H54 (cell line): ENCODE measurements at regions not wholly inside any gene's neighbourhood (a gene's known extent, or its start where the extent isn't known, plus 50 kb on each side); places are given as distances from the start of the nearest gene placed in this dataset.
"Not testable (repeated sequence)": the region's sequence is repeated elsewhere in the genome, so short reads cannot be mapped to it uniquely, and the experiment has no call there.

Source experiments
- DNase-seq: peaks from one replicate; pipeline ENCODE4 v3.0.0; 2011; ENCODE audit warnings: low spot score, mixed read lengths; ENCODE audit not compliant: insufficient read length
- FAIRE-seq: peaks from 3 replicates; lab custom pipeline; 2011; peaks lifted over from hg19 to GRCh38; lab: Jason Lieb, UNC
- POLR2A ChIP-seq: IDR thresholded peaks from 2 replicates; pipeline ENCODE4 v1.6.1; 2011; ENCODE audit warnings: low read depth, mild to moderate bottlenecking, low read length

DNA sequence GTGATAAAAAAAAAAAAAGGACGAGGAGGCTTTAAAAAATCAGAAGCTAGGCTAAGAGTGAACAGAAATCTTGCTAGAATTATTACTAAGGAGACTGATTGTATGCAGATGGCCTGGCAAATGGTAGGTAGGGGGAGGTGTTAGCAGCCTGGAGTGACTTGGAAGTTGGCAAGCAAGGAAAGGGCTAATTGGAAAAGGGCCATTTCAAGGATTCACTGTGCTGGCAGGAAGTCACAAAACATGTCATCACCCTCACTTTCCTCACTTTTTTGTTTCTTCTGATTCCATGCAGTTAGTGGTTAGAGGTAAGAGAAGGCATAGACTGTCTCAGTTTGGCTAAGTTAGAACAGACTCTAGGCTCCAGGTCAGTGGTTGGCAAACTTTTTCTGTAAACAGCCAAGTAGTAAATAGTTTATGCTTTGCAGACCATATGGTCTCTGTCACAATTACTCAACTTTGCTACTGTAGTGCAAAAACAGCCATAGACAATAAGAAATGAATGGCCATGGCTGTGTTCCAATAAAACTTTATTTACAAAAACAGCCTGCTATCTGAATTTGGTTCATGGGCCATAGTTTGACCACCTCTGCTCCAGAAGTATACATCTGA is 646.5 kb upstream of the ACTRT1 start:
- no peak for DNase-seq
- TF ChIP-seq POLR2A = no peak
- no peak for FAIRE-seq

DNA sequence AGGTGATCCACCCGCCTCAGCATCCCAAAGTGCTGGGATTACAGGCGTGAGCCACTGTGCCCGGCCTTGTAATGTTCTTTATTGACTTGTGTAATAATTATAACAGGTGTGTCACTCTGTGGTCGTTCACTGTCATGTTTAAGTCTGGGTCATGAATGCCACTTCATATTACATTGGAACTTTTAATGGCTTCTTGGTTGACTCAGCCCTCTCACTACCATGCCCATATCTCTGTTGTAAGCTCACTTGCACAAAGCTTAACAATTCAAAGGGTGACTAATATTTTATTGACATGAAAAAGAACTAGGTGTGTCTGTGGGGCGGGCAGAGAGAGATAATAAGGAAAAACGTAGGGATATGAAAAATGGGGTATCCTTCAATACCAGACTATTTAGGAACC is 639.7 kb upstream of the ACTRT1 start:
- no peak for DNase-seq
- TF ChIP-seq POLR2A = no peak
- no peak for FAIRE-seq

DNA sequence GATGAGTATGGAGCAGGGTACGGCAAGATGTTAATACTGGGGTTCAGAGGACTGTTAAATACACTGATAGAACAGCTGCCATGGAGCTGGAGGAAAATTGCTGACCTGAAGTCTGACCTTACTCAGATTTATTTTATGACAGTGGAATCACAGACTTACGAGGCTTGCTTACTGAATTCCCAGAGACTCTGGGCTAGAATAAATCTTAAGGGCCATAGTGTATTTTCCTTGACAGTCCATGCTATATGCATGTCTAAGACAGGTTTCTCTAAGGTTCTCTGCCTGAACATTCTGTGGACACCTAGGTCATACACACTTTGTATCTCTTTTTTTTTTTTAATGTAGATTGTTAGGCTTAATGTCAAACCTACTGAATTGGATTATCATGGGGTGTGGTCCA is 633.2 kb upstream of the ACTRT1 start:
- no peak for TF ChIP-seq POLR2A
- DNase-seq = no peak
- FAIRE-seq = no peak

DNA sequence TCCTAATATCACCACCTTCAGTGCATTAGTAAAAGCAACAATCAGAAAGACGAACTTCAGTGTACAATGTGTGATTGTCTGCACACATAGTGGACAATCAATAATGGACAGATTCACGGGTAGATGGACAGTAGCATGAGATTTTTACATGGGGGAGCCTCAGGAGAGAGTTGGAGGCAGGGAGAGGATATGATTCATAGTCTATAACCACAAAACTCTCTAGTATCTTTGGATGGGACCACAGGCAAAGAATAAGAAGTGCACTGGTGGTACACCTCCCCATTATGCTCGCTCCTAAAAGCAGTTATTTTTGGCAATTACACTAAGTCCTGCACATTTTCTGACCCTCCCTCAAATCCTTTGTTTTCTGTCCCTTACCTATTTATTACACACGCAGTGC is 624.4 kb upstream of the ACTRT1 start:
- DNase-seq (no peak), FAIRE-seq (no peak)
- TF ChIP-seq POLR2A = no peak

DNA sequence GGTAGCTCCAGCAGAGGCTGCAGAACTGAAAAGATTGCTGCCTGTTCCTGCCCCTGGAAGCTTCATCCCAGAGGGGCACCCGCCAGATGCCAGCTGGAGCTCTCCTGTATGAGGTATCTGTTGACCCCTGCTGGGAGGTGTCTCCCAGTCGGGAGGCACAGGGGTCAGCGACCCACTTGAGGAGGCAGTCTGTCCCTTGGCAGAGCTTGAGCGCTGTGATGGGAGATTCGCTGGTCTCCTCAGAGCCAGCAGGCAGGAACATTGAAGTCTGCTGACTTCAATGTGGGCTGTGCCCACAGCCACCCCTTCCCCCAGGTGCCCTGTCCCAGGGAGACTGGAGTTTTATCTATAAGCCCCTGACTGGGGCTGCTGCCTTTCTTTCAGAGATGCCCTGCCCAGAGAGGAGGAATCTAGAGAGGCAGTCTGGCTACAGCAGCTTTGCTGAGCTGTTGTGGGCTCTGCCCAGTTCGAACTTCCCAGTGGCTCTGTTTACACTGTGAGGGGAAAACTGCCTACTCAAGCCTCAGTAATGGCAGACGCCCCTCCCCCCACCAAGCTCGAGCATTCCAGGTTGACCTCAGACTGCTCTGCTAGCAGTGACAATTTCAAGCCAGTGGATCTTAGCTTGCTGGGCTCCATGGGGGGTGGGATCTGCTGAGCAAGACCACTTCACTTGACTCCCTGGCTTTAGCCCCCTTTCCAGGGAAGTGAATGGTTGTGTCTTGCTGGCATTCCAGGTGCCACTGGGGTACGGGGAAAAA is 622.3 kb upstream of the ACTRT1 start:
- DNase-seq, FAIRE-seq: not testable (repeated sequence)

DNA sequence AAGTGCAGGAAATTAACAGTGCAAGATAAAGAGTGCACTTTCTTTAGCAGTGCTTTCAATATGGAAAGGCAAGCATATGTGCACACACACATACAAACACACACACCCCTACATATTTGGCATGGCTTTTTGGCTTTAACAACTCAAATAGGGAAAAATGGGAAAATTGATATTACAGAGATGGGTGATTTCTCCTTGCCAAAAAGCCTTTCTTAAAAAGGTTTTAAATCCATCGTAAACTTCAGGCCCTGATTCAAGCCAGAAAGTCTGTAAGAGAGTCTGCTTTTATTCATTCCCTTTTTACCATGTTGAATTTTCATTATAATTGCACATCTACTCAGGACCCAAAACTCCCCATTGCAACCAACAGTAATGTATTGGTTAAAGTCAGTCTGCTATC is 612.0 kb upstream of the ACTRT1 start:
- TF ChIP-seq POLR2A = no peak
- FAIRE-seq (no peak), DNase-seq (no peak)

DNA sequence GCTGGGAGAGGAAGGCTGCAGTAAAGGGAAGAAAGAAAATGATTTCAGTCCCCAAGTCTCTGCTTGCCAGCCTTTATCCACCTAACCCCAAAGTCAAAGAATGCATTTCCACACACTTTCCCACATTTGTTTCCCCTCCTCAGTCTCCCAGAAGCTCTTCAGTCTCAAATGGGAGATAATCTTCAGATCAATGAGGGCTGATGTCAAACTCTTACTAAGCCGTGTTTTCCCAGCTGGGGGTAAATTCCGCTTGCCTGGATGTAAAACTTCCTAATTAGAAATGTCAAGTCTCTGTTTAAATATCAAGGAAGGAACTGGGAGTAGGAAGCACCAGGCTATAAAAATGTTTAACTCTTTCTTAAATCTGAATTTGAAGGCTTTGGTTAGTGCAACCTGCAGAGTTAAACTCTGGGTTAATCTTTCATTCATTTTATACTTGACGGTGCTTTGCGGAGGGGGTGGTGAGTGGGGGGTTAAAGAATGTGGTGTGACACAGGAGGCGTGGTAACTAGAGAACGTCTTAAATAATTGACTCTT is 601.4 kb upstream of the ACTRT1 start:
- no peak for DNase-seq
- TF ChIP-seq POLR2A = no peak
- no peak for FAIRE-seq

DNA sequence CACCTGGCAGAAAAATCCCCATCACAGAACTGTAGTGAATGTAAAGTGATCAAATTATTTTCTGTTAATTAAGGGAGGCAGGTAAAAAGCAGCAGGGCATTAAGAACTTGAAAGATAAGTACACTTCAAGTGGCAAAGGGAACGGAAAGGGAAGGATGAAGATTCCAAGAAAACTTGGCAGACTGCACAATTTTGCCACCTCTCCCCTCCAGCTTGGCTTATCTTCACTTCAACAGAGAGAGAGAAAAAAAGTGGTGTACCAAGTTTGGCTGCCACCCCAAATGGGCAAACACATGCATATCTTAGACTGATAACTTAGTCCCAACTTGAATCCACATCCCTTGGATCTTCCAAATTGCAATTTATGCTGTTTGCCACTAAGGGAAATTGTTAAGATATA is 598.1 kb upstream of the ACTRT1 start:
- FAIRE-seq = no peak
- no peak for DNase-seq
- no peak for TF ChIP-seq POLR2A

DNA sequence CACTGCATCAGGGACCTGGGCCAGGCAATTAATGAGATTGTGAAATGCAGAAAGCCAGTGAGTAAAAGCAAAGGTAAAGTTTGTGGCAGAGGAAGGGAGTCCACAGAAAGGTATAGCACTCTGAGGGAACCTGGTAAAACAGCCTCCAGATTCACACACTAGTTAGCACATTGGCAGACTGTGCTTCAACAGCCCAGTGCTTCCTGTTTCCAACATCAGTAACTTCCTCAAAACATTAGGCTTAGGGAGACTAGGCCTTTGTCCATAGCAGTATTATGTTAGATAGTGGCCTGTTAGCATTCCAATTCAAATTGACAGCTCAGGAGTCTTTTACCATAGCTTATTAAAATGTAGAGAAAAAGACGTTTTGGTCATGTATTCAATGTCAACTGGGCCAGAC is 582.6 kb upstream of the ACTRT1 start:
- DNase-seq (no peak), FAIRE-seq (no peak)
- TF ChIP-seq POLR2A = no peak

DNA sequence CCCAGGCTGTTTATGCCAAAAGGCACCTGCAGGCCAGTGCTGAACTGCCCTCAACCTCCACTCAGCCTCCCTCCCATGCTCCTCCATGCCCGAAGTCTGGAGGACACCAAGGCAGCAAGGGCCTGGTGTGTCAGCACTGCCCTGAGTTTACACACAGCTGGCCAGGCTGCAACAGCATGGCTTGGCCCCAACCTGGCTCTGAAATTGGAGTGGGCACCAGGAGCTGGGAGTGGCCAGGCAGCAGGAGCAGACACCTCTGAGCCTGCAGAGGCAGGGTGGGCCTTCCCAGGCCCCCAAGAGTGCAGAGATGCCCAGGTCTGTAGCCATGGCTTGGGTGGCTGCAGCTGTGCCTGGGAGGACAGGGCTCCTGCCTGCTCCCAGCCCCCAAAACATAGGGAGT is 571.2 kb upstream of the ACTRT1 start:
- TF ChIP-seq POLR2A = no peak
- DNase-seq (no peak), FAIRE-seq (no peak)

DNA sequence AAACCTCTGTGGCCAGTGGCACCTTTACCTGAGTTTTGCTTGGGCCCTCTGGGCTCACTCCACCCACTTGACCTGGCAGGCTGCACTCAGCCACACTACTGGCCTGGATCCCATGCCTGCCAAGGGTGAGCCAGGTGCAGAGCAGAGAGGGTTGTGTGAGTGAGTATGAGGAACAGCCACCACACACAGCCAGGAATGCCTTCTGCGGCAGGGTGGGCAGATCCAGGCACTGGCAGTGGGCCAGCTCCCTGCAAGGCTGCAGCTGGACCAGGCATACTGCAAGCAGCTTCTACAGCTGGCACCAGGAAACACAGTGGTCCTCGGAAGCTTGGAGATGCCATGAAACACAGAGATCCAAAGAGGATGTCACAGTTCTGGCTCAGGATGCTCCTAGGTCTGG is 570.1 kb upstream of the ACTRT1 start:
- no peak for TF ChIP-seq POLR2A
- no peak for FAIRE-seq
- DNase-seq = no peak

DNA sequence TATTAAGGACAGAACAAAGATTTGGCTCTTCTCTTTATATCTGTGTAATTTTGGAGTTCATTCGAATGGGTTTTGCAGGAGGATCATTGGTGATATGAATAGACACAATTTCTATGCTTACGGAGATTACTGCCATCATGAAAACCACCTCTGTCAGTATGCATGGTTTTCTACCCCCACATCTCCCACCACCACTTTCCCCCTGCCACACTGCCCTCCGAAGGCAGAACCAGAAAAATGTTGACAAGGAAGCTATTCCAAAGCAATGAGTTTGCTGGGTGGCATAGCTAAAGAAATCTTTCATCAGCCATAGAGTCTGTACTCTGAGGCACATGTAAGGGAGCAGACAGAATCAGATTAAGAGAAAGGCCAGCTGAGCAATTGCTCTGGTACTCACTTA is 567.3 kb upstream of the ACTRT1 start:
- no peak for FAIRE-seq
- DNase-seq = no peak
- no peak for TF ChIP-seq POLR2A

DNA sequence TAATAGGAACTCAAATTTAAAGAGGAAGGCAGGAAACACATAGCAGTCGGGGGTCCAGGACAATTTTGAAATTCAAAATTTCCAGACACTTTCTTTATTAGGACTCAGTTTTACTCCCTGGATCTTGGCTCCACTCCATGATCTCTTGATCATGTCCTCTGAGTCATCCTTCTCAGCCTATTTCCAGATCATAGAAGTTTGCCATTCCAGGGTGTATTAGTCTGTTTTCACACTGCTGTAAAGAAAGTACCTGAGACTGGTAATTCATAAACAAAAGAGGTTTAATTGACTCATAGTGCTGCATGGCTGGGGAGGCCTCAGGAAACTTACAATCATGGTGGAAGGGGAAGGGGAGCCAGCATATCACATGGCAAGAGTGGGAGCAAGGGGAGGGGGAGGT is 564.7 kb upstream of the ACTRT1 start:
- no peak for TF ChIP-seq POLR2A
- DNase-seq (no peak), FAIRE-seq (no peak)

DNA sequence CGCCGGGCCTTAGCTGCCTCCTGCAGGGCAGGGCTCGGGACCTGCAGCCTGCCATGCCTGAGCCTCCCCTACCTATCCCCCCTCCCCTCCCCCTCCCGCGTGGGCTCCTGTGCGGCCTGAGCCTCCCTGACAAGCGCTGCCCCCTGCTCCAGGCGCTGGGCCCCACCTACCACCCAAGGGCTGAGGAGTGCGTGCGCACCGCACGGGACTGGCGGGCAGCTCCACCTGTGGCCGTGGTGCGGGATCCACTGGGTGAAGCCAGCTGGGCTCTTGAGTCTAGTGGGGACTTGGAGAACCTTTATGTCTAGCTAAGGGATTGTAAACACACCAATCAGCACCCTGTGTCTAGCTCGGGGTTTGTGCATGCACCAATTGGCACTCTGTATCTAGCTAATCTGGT is 554.6 kb upstream of the ACTRT1 start:
- not testable (repeated sequence) for FAIRE-seq, DNase-seq

DNA sequence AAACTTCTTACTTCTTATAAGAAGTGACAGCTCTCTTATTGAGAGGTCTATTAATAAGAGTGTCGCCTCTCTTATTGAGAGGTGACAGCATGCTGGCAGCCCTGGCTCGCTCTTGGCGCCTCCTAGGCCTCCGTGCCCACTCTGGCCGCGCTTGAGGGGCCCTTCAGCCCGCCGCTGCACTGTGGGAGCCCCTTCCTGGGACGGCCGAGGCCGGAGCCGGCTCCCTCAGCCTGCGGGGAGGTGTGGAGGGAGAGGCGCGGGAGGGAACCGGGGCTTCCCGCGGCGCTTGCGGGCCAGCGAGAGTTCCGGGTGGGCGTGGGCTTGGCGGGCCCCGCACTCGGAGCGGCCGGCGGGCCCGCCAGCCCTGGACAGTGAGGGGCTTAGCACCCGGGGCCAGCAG is 554.2 kb upstream of the ACTRT1 start:
- FAIRE-seq, DNase-seq: not testable (repeated sequence)
